ENCODE measurements at regions not wholly inside any gene's neighbourhood (a gene's known extent, or its start where the extent isn't known, plus 50 kb on each side); places are given as distances from the start of the nearest gene placed in this dataset.

- DNase-seq (ENCODE audit: extremely low read depth in 1 of 2, low read depth in 1 of 2): no peak
Measured at GRCh38 chr2:71851094-71851750, 296.4 kb downstream of the CYP26B1 start.

GRCh38 chr2:71850306-71850801 is 297.3 kb downstream of the CYP26B1 start:
- no peak for DNase-seq (ENCODE audit: extremely low read depth in 1 of 2, low read depth in 1 of 2)

GRCh38 chr2:71849607-71850305 is 297.9 kb downstream of the CYP26B1 start:
- no peak for DNase-seq (ENCODE audit: extremely low read depth in 1 of 2, low read depth in 1 of 2)

- no peak for DNase-seq (ENCODE audit: extremely low read depth in 1 of 2, low read depth in 1 of 2)
Measured at GRCh38 chr2:71849111-71849510, 298.6 kb downstream of the CYP26B1 start.

GRCh38 chr2:71846669-71847291 is 300.9 kb downstream of the CYP26B1 start:
- no peak for DNase-seq (ENCODE audit: extremely low read depth in 1 of 2, low read depth in 1 of 2)

GRCh38 chr2:71846072-71846471 is 301.6 kb downstream of the CYP26B1 start:
- no peak for DNase-seq (ENCODE audit: extremely low read depth in 1 of 2, low read depth in 1 of 2)

GRCh38 chr2:71844967-71845366 is 302.7 kb downstream of the CYP26B1 start:
- DNase-seq (ENCODE audit: extremely low read depth in 1 of 2, low read depth in 1 of 2): no peak

- no peak for DNase-seq (ENCODE audit: extremely low read depth in 1 of 2, low read depth in 1 of 2)
Measured at GRCh38 chr2:71843391-71843850, 304.2 kb downstream of the CYP26B1 start.

- DNase-seq (ENCODE audit: extremely low read depth in 1 of 2, low read depth in 1 of 2): no peak
Measured at GRCh38 chr2:71842744-71843143, 304.9 kb downstream of the CYP26B1 start.

- DNase-seq (ENCODE audit: extremely low read depth in 1 of 2, low read depth in 1 of 2): no peak
Measured at GRCh38 chr2:71839826-71840225, 307.8 kb downstream of the CYP26B1 start.

GRCh38 chr2:71834796-71835195 is 312.9 kb downstream of the CYP26B1 start:
- DNase-seq (ENCODE audit: extremely low read depth in 1 of 2, low read depth in 1 of 2): no peak

- DNase-seq (ENCODE audit: extremely low read depth in 1 of 2, low read depth in 1 of 2): no peak
Measured at GRCh38 chr2:71833855-71834560, 313.7 kb downstream of the CYP26B1 start.

GRCh38 chr2:71833272-71833671 is 314.4 kb downstream of the CYP26B1 start:
- DNase-seq (ENCODE audit: extremely low read depth in 1 of 2, low read depth in 1 of 2): no peak

- no peak for DNase-seq (ENCODE audit: extremely low read depth in 1 of 2, low read depth in 1 of 2)
Measured at GRCh38 chr2:71832844-71833243, 314.8 kb downstream of the CYP26B1 start.

GRCh38 chr2:71832388-71832787 is 315.3 kb downstream of the CYP26B1 start:
- no peak for DNase-seq (ENCODE audit: extremely low read depth in 1 of 2, low read depth in 1 of 2)

GRCh38 chr2:71831193-71831577 is 316.5 kb downstream of the CYP26B1 start:
- DNase-seq (ENCODE audit: extremely low read depth in 1 of 2, low read depth in 1 of 2): no peak

GRCh38 chr2:71830497-71831192 is 317.0 kb downstream of the CYP26B1 start:
- DNase-seq (ENCODE audit: extremely low read depth in 1 of 2, low read depth in 1 of 2): no peak

- no peak for DNase-seq (ENCODE audit: extremely low read depth in 1 of 2, low read depth in 1 of 2)
Measured at GRCh38 chr2:71829008-71829407, 318.7 kb downstream of the CYP26B1 start.

GRCh38 chr2:71827973-71828372 is 319.7 kb downstream of the CYP26B1 start:
- DNase-seq (ENCODE audit: extremely low read depth in 1 of 2, low read depth in 1 of 2): no peak

- no peak for DNase-seq (ENCODE audit: extremely low read depth in 1 of 2, low read depth in 1 of 2)
Measured at GRCh38 chr2:71827524-71827901, 320.1 kb downstream of the CYP26B1 start.
